PC-9 (cell line): ENCODE measurements at regions not wholly inside any gene's neighbourhood (a gene's known extent, or its start where the extent isn't known, plus 50 kb on each side); places are given as distances from the start of the nearest gene placed in this dataset.

ENCODE experiments used
- BruUV-seq: library from RNA; stranded (reverse); fragments of 400-500 nt; replicated peaks from 2 replicates; lab custom pipeline; 2021; lab: Mats Ljungman, UMichigan
- CTCF ChIA-PET: fragments of 300-600 bp; sonication (Branson Sonifier 250); formaldehyde crosslinking; loops from one replicate; lab custom pipeline; 2022; ENCODE audit warnings: antibody characterized with exemption; lab: Charles Lee
- POLR2A ChIA-PET: fragments of 300-600 bp; sonication (Branson Sonifier 250); formaldehyde crosslinking; loops from one replicate; lab custom pipeline; 2022; ENCODE audit warnings: antibody characterized with exemption; ENCODE audit not compliant: unreplicated experiment; lab: Charles Lee
- DNase-seq, 2 experiments: peaks; one replicate each; pipeline versions ENCODE4 v3.0.0 to v3.0.0-alpha.2; 2015 to 2022; ENCODE audit warnings: mixed read lengths in 1 of 2
- H2AFZ ChIP-seq: fragments of 200-600 bp; sonication (generic); 2 replicates; pipeline ENCODE4 v1.8.1; 2017; ENCODE audit warnings: antibody characterized with exemption
- H3F3A ChIP-seq: fragments of 200-600 bp; sonication (generic); 2 replicates; pipeline ENCODE4 v1.8.1; 2017; ENCODE audit warnings: antibody characterized with exemption, mild to moderate bottlenecking, low read depth; ENCODE audit not compliant: insufficient read depth
- H3K27ac ChIP-seq: fragments of 200-600 bp; sonication (generic); 2 replicates; pipeline ENCODE4 v1.6.1; 2016; ENCODE audit warnings: mixed run types
- H3K27me3 ChIP-seq: fragments of 200-600 bp; sonication (generic); 2 replicates; pipeline ENCODE4 v1.6.1; 2016; ENCODE audit warnings: low read depth, mixed run types; ENCODE audit not compliant: insufficient read depth
- H3K36me3 ChIP-seq: fragments of 200-600 bp; sonication (generic); 2 replicates; pipeline ENCODE4 v1.6.1; 2016; ENCODE audit warnings: low read depth, mixed run types
- H3K4me1 ChIP-seq: fragments of 200-600 bp; sonication (generic); replicated peaks from 2 replicates; pipeline ENCODE4 v1.6.1; 2016; ENCODE audit warnings: mixed run types; ENCODE audit not compliant: insufficient read depth
- H3K4me2 ChIP-seq: fragments of 200-600 bp; sonication (generic); 2 replicates; pipeline ENCODE4 v1.6.1; 2017; ENCODE audit warnings: mixed run types
- H3K4me3 ChIP-seq: fragments of 200-600 bp; sonication (generic); 2 replicates; pipeline ENCODE4 v1.6.1; 2016; ENCODE audit warnings: mixed run types
- H3K79me2 ChIP-seq: fragments of 200-600 bp; sonication (generic); 2 replicates; pipeline ENCODE4 v1.6.1; 2017; ENCODE audit warnings: low read depth, mixed run types
- H3K9me2 ChIP-seq: fragments of 200-600 bp; sonication (generic); 2 replicates; pipeline ENCODE4 v1.8.1; 2017; ENCODE audit warnings: mild to moderate bottlenecking; ENCODE audit not compliant: insufficient read depth
- H3K9me3 ChIP-seq: fragments of 200-600 bp; sonication (generic); 2 replicates; pipeline ENCODE4 v1.8.1; 2016; ENCODE audit warnings: low read depth; ENCODE audit not compliant: insufficient read depth
- H4K20me1 ChIP-seq: fragments of 200-600 bp; sonication (generic); 2 replicates; pipeline ENCODE4 v1.8.1; 2017; ENCODE audit not compliant: insufficient read depth
- EZH2 ChIP-seq: fragments of 200-600 bp; sonication (generic); IDR thresholded peaks from 2 replicates; pipeline ENCODE4 v1.8.0; 2017; ENCODE audit warnings: antibody characterized with exemption, low read depth
- intact Hi-C: fragments of 100-400 bp; cut with micrococcal nuclease; formaldehyde crosslinking; loops from one replicate; pipeline ENCODE4 v1.10.0; 2022; ENCODE audit not compliant: unreplicated experiment
- TF ChIP-seq, protein P1 (sequence below): fragments of 200-600 bp; sonication (generic); conservative IDR thresholded peaks from 2 replicates; pipeline ENCODE4 v1.6.1; 2017; ENCODE audit warnings: mixed run types, antibody characterized with exemption, mild to moderate bottlenecking, moderate library complexity

DNA sequence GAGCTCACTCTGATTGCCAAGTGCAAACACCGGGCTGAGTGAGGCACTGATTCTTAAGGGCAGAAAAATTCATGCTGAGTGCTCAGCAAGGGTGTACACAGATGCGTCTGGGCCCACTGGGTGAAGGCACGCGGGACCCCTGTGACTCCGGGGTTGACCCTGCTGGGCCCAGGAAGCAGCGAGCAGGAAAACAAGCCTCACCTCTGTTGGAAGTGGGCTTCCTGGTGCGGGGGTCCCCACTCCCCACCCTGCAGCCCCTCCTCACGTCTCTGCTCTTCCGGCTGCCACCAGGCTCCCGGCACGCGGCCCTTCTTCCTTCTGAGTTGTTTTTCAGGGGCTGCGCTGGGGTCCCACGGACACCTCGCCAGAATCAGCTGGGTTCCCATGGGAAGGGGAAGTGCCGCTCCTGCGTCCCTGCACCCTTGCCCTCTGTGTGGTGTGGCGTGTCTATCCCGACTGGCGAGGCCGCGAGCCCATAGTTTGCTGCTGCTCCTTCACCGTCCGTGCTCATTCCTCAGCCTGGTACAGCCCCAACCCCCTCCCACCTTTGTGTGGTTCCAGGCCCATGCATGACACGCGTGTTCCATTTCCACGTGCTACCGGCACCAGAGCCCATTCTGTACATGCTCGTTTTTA is 80.6 kb upstream of the BHLHE23 start:
- Histone ChIP-seq H3K27me3 (peaks cover 96% of the 10 kb centered on the region), H3K36me3 (no peaks in the 10 kb centered on the region), H3K9me2 (no peaks in the 10 kb centered on the region), H3K4me2 (no peak overlapping the region), H4K20me1 (no peaks in the 10 kb centered on the region; the same call in none of the 2 replicates), H3K9me3 (no peaks in the 10 kb centered on the region), H2AFZ (no peak overlapping the region), H3K4me1 (0 out of 2 replicates have a peak, but pooled peaks cover 10% of the 10 kb centered on the region), H3F3A (peaks cover 5% of the 10 kb centered on the region; the same call in 1 of the 2 replicates), H3K27ac (no peak overlapping the region), H3K4me3 (no peak overlapping the region), H3K79me2 (no peaks in the 10 kb centered on the region)
- TF ChIP-seq EZH2 = no peak
- TF ChIP-seq, protein P1, sequence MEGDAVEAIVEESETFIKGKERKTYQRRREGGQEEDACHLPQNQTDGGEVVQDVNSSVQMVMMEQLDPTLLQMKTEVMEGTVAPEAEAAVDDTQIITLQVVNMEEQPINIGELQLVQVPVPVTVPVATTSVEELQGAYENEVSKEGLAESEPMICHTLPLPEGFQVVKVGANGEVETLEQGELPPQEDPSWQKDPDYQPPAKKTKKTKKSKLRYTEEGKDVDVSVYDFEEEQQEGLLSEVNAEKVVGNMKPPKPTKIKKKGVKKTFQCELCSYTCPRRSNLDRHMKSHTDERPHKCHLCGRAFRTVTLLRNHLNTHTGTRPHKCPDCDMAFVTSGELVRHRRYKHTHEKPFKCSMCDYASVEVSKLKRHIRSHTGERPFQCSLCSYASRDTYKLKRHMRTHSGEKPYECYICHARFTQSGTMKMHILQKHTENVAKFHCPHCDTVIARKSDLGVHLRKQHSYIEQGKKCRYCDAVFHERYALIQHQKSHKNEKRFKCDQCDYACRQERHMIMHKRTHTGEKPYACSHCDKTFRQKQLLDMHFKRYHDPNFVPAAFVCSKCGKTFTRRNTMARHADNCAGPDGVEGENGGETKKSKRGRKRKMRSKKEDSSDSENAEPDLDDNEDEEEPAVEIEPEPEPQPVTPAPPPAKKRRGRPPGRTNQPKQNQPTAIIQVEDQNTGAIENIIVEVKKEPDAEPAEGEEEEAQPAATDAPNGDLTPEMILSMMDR = no peak
- no peak for DNase-seq
- intact Hi-C loops = no loop called here
- BruUV-seq = no TSS peak
- POLR2A ChIA-PET = no interaction called here
- CTCF ChIA-PET = interaction anchor here (0.6 kb wide), 1 partner anchor 296 kb away, joined by 3 read pairs; no protein-coding TSS in a partner anchor

- Histone ChIP-seq H3K9me2 (no peaks in the 10 kb centered on the region), H3K4me1 (0 out of 2 replicates have a peak, but pooled peaks cover 10% of the 10 kb centered on the region), H3K36me3 (no peaks in the 10 kb centered on the region), H3K4me2 (no peak overlapping the region), H4K20me1 (no peaks in the 10 kb centered on the region; the same call in none of the 2 replicates), H3F3A (peaks cover 5% of the 10 kb centered on the region; the same call in 1 of the 2 replicates), H3K27ac (no peak overlapping the region), H3K9me3 (no peaks in the 10 kb centered on the region), H3K27me3 (peaks cover 96% of the 10 kb centered on the region), H2AFZ (no peak overlapping the region), H3K4me3 (no peak overlapping the region), H3K79me2 (no peaks in the 10 kb centered on the region)
- BruUV-seq = no TSS peak
- POLR2A ChIA-PET = no interaction called here
- DNase-seq = no peak
- CTCF ChIA-PET = interaction anchor here (0.6 kb wide), 1 partner anchor 295 kb away, joined by 3 read pairs; no protein-coding TSS in a partner anchor
- TF ChIP-seq, protein P1 = no peak
- no peak for TF ChIP-seq EZH2
- intact Hi-C loops = no loop called here
Observed at GRCh38 chr20:63086421-63087235, 79.9 kb upstream of the BHLHE23 start.

GRCh38 chr20:63085151-63085861 is 78.5 kb upstream of the BHLHE23 start:
- DNase-seq = peak in 1 of 2 experiments; percentile 19
- H3K4me3 ChIP-seq = no peak overlapping the region
- H3K27me3 ChIP-seq = peaks cover 89% of the 10 kb centered on the region
- H4K20me1 ChIP-seq = no peaks in the 10 kb centered on the region; the same call in none of the 2 replicates
- no peak overlapping the region for H2AFZ ChIP-seq
- H3K9me3 ChIP-seq = no peaks in the 10 kb centered on the region
- H3K4me2 ChIP-seq = no peak overlapping the region
- H3K79me2 ChIP-seq = no peaks in the 10 kb centered on the region
- H3K9me2 ChIP-seq = no peaks in the 10 kb centered on the region
- H3K27ac ChIP-seq = no peak overlapping the region
- TF ChIP-seq, protein P1 = no peak
- no peak for TF ChIP-seq EZH2
- ChIA-PET POLR2A (no interaction called here), CTCF (no interaction called here)
- 0 out of 2 replicates have a peak, but pooled peaks cover 10% of the 10 kb centered on the region for H3K4me1 ChIP-seq
- peaks cover 5% of the 10 kb centered on the region; the same call in 1 of the 2 replicates for H3F3A ChIP-seq
- H3K36me3 ChIP-seq = no peaks in the 10 kb centered on the region
- no TSS peak for BruUV-seq
- intact Hi-C loops = no loop called here
